Spleen (tissue), 11 donors: ENCODE measurements at regions not wholly inside any gene's neighbourhood (a gene's known extent, or its start where the extent isn't known, plus 50 kb on each side); places are given as distances from the start of the nearest gene placed in this dataset.

Experiments
- DNase-seq: peaks from one replicate; pipeline ENCODE4 v3.0.0-alpha.2; 2020
- H3K27ac ChIP-seq, 8 donors: fragments of 200-600 bp; sonication (generic) in 7 of 8; 1 replicate in 4 of 8; 2 replicates in 4 of 8; pipeline versions ENCODE4 v1.5.0 to v1.8.0; 2016 to 2021; ENCODE audit warnings: inconsistent platforms in 4 of 8, mild to moderate bottlenecking in 4 of 8, moderate library complexity in 1 of 8
- H3K27me3 ChIP-seq, 7 donors: fragments of 200-600 bp; sonication (generic) in 6 of 7; replicated peaks in 1 of 7; 1 replicate in 4 of 7; 2 replicates in 3 of 7; pipeline versions ENCODE4 v1.5.0 to v1.8.0; 2016 to 2021; ENCODE audit warnings: inconsistent platforms in 3 of 7, mild to moderate bottlenecking in 1 of 7
- H3K36me3 ChIP-seq, 6 donors: fragments of 200-600 bp; sonication (generic) in 5 of 6; 1 replicate in 4 of 6; 2 replicates in 2 of 6; pipeline versions ENCODE4 v1.5.0 to v1.8.0; 2016 to 2021; ENCODE audit warnings: inconsistent platforms in 2 of 6
- H3K4me1 ChIP-seq, 6 donors: fragments of 200-600 bp; sonication (generic) in 5 of 6; 1 replicate in 3 of 6; 2 replicates in 3 of 6; pipeline versions ENCODE4 v1.5.0 to v1.8.0; 2016 to 2021; ENCODE audit warnings: inconsistent platforms in 3 of 6
- H3K4me3 ChIP-seq, 8 donors: fragments of 200-600 bp; sonication (generic) in 7 of 8; 1 replicate in 4 of 8; 2 replicates in 4 of 8; pipeline versions ENCODE4 v1.5.0 to v1.8.0; 2016 to 2021; ENCODE audit warnings: inconsistent platforms in 4 of 8, mild to moderate bottlenecking in 4 of 8, moderate library complexity in 2 of 8
- H3K9me3 ChIP-seq, 8 donors: fragments of 200-600 bp; sonication (generic) in 7 of 8; 1 replicate in 4 of 8; 2 replicates in 4 of 8; pipeline versions ENCODE4 v1.5.0 to v1.8.0; 2016 to 2021; ENCODE audit warnings: inconsistent platforms in 4 of 8
- CTCF ChIP-seq, 11 experiments: fragments of 200-600 bp in 7 of 11; fragments of 450-650 bp in 4 of 11; sonication (generic) in 4 of 11; IDR thresholded peaks in 8 of 11; conservative IDR thresholded peaks in 3 of 11; 1 replicate in 7 of 11; 2 replicates in 4 of 11; pipeline versions ENCODE4 v1.4.0 to v1.8.0; 2016 to 2021; ENCODE audit warnings: antibody characterized with exemption in 11 of 11, inconsistent platforms in 4 of 11, mild to moderate bottlenecking in 1 of 11
- POLR2A ChIP-seq, 3 donors: fragments of 450-650 bp; IDR thresholded peaks; one replicate each; pipeline ENCODE4 v1.5.1; 2017; ENCODE audit warnings: antibody characterized with exemption in 3 of 3, mild to moderate bottlenecking in 1 of 3
- POLR2AphosphoS5 ChIP-seq, 3 donors: sonication (generic); formaldehyde crosslinking; IDR thresholded peaks; one replicate each; pipeline ENCODE4 v1.5.1; 2017; ENCODE audit warnings: antibody characterized with exemption in 3 of 3
- WGBS, 5 donors: extraction: QIAGEN DNeasy Blood & Tissue Kit in 3 of 5; methylation state at CpG; one replicate each; pipeline versions ENCODE4 v1.1.5 to v1.1.7; 2013 to 2018; 5-methylcytosine and 5-hydroxymethylcytosine counted together
- intact Hi-C: fragments of 100-400 bp; cut with DNase I; formaldehyde crosslinking; loops from one replicate; pipeline ENCODE4 v1.15.0; 2023; ENCODE audit warnings: low total_unique reads
- donor health status: healthy with polysubstance abuse.
- donor health status: DM: no; HTN: no; CAD: no; lungs with moderate emphysema.
- donor health status: DM: no; HTN: no; CAD: no.
- donor health status: Bipolar disorder and iron deficiency.
- donor health status: healthy.
- donor health status: DM: no; HTN: no; CAD: no.
- donor health status: DM: yes; HTN: yes; CAD: no.

GRCh38 chr21:31483146-31483545 lies 139.1 kb upstream of the TIAM1 start:
- intact Hi-C loops: no loop called here
- H3K4me1 ChIP-seq: no peaks in the 10 kb centered on the region
- TF ChIP-seq POLR2AphosphoS5 (IDR thresholded peaks at IDR 0.05) (no peak), POLR2A (IDR thresholded peaks at IDR 0.05) (no peak), CTCF (IDR thresholded peaks at IDR 0.05 in 8 of 11, conservative IDR thresholded peaks at IDR 0.05 in 3 of 11) (no peak)
- no peaks in the 10 kb centered on the region for H3K36me3 ChIP-seq
- H3K27ac ChIP-seq: no peak overlapping the region
- WGBS, 5 donors: 88 to 94% (median 92%) methylated on average over 4 of the region's 4 CpGs
- H3K27me3 ChIP-seq: no peaks in the 10 kb centered on the region
- no peak for DNase-seq
- peaks cover 0 to 64% (median 40%) of the 10 kb centered on the region in 8 donors for H3K9me3 ChIP-seq
- H3K4me3 ChIP-seq: no peak overlapping the region

- no peak for TF ChIP-seq POLR2AphosphoS5 (IDR thresholded peaks at IDR 0.05)
- TF ChIP-seq POLR2A (IDR thresholded peaks at IDR 0.05): no peak
- no peak for TF ChIP-seq CTCF (IDR thresholded peaks at IDR 0.05 in 8 of 11, conservative IDR thresholded peaks at IDR 0.05 in 3 of 11)
- H3K9me3 ChIP-seq: peaks cover 0 to 64% (median 40%) of the 10 kb centered on the region in 8 donors
- no peak overlapping the region for H3K4me3 ChIP-seq
- H3K27ac ChIP-seq: no peak overlapping the region
- no peaks in the 10 kb centered on the region for H3K36me3 ChIP-seq
- WGBS, 5 donors: 84 to 98% (median 92%) methylated on average over 5 of the region's 5 CpGs
- H3K4me1 ChIP-seq: no peaks in the 10 kb centered on the region
- H3K27me3 ChIP-seq: no peaks in the 10 kb centered on the region
- no peak for DNase-seq
- intact Hi-C loops: no loop called here
These were observed 138.4 kb upstream of the TIAM1 start for GRCh38 chr21:31482460-31482859.

- intact Hi-C loops: no loop called here
- H3K4me1 ChIP-seq: no peaks in the 10 kb centered on the region
- WGBS, 5 donors: 65 to 82% (median 78%) methylated on average over 1 of the region's 1 CpG
These were observed 136.2 kb upstream of the TIAM1 start for GRCh38 chr21:31480228-31480627.

GRCh38 chr21:31479714-31480113 lies 135.7 kb upstream of the TIAM1 start:
- no peak for TF ChIP-seq CTCF (IDR thresholded peaks at IDR 0.05 in 8 of 11, conservative IDR thresholded peaks at IDR 0.05 in 3 of 11)
- TF ChIP-seq POLR2AphosphoS5 (IDR thresholded peaks at IDR 0.05): no peak
- no peak for TF ChIP-seq POLR2A (IDR thresholded peaks at IDR 0.05)
- H3K4me3 ChIP-seq: no peak overlapping the region
- intact Hi-C loops: no loop called here
- no peak overlapping the region for H3K27ac ChIP-seq
- H3K9me3 ChIP-seq: peaks cover 0 to 46% (median 26%) of the 10 kb centered on the region in 8 donors
- H3K36me3 ChIP-seq: no peaks in the 10 kb centered on the region
- H3K4me1 ChIP-seq: no peaks in the 10 kb centered on the region
- WGBS, 5 donors: 76 to 91% (median 82%) methylated on average over 6 of the region's 6 CpGs
- no peaks in the 10 kb centered on the region for H3K27me3 ChIP-seq
- DNase-seq: no peak

More at GRCh38 chr21:31480228-31480627, 136.2 kb upstream of the TIAM1 start:
- Histone ChIP-seq H3K27me3 (no peaks in the 10 kb centered on the region), H3K27ac (no peak overlapping the region), H3K9me3 (peaks cover 0 to 51% (median 31%) of the 10 kb centered on the region in 8 donors), H3K4me3 (no peak overlapping the region), H3K36me3 (no peaks in the 10 kb centered on the region)
- TF ChIP-seq POLR2AphosphoS5 (IDR thresholded peaks at IDR 0.05) (no peak), CTCF (IDR thresholded peaks at IDR 0.05 in 8 of 11, conservative IDR thresholded peaks at IDR 0.05 in 3 of 11) (no peak)
- no peak for DNase-seq
